HL-60 (cell line): ENCODE measurements at regions not wholly inside any gene's neighbourhood (a gene's known extent, or its start where the extent isn't known, plus 50 kb on each side); places are given as distances from the start of the nearest gene placed in this dataset.

Experiments used
- CTCF ChIP-seq: IDR thresholded peaks from one replicate; pipeline ENCODE4 v1.5.1; 2011; ENCODE audit warnings: low read length, control low read depth, inconsistent platforms; ENCODE audit not compliant: insufficient read depth
- GABPA ChIP-seq: IDR thresholded peaks from 2 replicates; pipeline ENCODE4 v1.6.1; 2012; ENCODE audit warnings: low read depth
- POLR2AphosphoS5 ChIP-seq: IDR thresholded peaks from 2 replicates; pipeline ENCODE4 v1.6.1; 2012; ENCODE audit warnings: low read depth
- REST ChIP-seq: IDR thresholded peaks from 2 replicates; pipeline ENCODE4 v1.6.1; 2012; ENCODE audit warnings: low read depth; ENCODE audit not compliant: insufficient replicate concordance
- SPI1 ChIP-seq: IDR thresholded peaks from 2 replicates; pipeline ENCODE4 v1.6.1; 2012; ENCODE audit warnings: low read depth, mild to moderate bottlenecking, borderline replicate concordance

- TF ChIP-seq CTCF (no peak), REST (no peak), POLR2AphosphoS5 (no peak), GABPA (no peak), SPI1 (no peak)
These were observed 52.4 kb upstream of the SOX21 start for GRCh38 chr13:94764576-94765321.
